Colonic mucosa (tissue), 4 donors: ENCODE measurements at regions not wholly inside any gene's neighbourhood (a gene's known extent, or its start where the extent isn't known, plus 50 kb on each side); places are given as distances from the start of the nearest gene placed in this dataset.

Experiments used
- DNase-seq: peaks from one replicate; pipeline ENCODE4 v3.0.0-alpha.2; 2020
- H3K27ac ChIP-seq: fragments of 200-600 bp; one replicate; pipeline ENCODE4 v1.8.0; 2021
- H3K27me3 ChIP-seq: fragments of 200-600 bp; one replicate; pipeline ENCODE4 v1.8.0; 2021
- H3K36me3 ChIP-seq: fragments of 200-600 bp; one replicate; pipeline ENCODE4 v1.8.0; 2021
- H3K4me1 ChIP-seq: fragments of 200-600 bp; one replicate; pipeline ENCODE4 v1.8.0; 2021; ENCODE audit warnings: mild to moderate bottlenecking
- H3K4me3 ChIP-seq: fragments of 200-600 bp; one replicate; pipeline ENCODE4 v1.8.0; 2021
- H3K9ac ChIP-seq, 2 donors: one replicate each; pipeline ENCODE4 v1.7.0; 2013; ENCODE audit warnings: control low read depth in 2 of 2, low read depth in 2 of 2, low read length in 2 of 2
- H3K9me3 ChIP-seq: fragments of 200-600 bp; one replicate; pipeline ENCODE4 v1.8.0; 2021
- intact Hi-C: fragments of 100-400 bp; cut with DNase I; formaldehyde crosslinking; loops from one replicate; pipeline ENCODE4 v1.14.1; 2022
- TF ChIP-seq, protein P1 (sequence below): fragments of 200-600 bp; IDR thresholded peaks from one replicate; pipeline ENCODE4 v1.8.0; 2022; ENCODE audit warnings: antibody characterized with exemption, mild to moderate bottlenecking
- donor health status: healthy.
- donor health status: DM: no; HTN: no; CAD: no.
- donor health status: DM: no; HTN: no; CAD: no.

DNA sequence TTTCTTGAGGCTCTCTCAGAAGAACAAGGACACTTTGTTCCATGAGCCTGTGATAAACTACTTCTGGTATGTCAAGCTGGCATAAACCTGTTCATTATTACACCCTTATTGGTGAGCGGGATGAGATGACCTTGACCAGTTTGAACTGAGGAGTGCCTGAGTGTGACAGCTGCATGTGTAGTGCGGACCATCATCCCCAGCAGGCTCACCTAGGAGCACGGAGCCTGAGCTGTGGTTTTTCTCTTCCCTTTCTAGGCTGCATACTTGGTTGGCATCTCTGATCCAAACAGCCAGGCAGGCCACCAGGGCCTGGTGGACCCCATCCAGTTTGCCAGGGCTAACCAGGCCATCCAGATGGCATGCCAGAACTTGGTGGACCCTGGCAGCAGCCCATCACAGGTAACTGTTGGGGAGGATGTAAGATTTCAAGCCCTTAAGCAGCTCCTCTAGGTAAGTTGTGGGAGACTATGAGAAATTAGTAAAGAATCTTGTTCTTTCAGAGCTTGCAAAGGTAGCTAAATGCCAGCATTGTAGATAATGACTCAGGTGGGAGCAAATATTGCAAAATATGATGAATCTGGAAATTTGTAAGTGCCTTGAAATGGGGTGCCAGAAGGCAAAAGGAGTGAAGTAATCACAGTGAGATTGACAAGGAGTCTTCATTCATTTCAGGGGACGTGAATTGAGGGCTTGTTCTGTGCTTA is 288.9 kb upstream of the TPM1 start:
- intact Hi-C loops: no loop called here

DNA sequence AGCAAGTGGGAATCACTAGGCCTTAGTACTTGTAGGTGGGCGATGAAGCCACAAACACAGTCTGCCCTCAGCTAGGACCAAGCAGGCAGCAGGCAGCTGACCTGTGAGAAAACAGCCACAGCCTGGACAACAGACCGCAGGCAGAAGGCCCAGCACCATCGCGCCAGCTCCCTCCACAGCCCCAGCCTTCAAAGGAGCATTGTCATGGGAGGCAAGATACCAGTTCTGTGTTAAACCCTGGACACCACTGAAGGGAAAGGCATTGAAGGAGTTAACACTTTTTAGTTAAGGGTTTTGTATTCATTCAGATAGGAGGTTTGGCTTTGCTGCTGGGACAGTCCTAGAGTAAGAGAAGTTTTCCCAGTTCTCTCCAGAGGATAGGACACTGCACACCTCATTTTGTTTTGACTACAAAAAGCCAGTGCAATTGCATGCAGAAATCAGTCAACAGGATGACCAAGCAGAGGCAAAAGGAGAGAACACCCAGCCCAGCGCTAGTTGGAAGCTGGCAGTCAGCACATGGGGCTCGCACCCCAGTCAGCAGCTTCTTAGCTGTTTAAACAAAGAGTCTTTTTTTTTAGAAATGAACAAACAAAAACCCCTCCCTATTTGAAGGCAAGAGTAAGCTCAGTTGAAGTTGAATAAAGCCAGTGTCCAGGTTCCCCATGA is 286.1 kb upstream of the TPM1 start:
- Histone ChIP-seq H3K27me3 (no peaks in the 10 kb centered on the region), H3K4me1 (no peaks in the 10 kb centered on the region), H3K9me3 (no peaks in the 10 kb centered on the region), H3K27ac (no peak overlapping the region), H3K36me3 (no peaks in the 10 kb centered on the region), H3K9ac (no peak overlapping the region), H3K4me3 (no peak overlapping the region)
- intact Hi-C loops: no loop called here
- DNase-seq: no peak
- TF ChIP-seq, protein P1, sequence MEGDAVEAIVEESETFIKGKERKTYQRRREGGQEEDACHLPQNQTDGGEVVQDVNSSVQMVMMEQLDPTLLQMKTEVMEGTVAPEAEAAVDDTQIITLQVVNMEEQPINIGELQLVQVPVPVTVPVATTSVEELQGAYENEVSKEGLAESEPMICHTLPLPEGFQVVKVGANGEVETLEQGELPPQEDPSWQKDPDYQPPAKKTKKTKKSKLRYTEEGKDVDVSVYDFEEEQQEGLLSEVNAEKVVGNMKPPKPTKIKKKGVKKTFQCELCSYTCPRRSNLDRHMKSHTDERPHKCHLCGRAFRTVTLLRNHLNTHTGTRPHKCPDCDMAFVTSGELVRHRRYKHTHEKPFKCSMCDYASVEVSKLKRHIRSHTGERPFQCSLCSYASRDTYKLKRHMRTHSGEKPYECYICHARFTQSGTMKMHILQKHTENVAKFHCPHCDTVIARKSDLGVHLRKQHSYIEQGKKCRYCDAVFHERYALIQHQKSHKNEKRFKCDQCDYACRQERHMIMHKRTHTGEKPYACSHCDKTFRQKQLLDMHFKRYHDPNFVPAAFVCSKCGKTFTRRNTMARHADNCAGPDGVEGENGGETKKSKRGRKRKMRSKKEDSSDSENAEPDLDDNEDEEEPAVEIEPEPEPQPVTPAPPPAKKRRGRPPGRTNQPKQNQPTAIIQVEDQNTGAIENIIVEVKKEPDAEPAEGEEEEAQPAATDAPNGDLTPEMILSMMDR: no peak

More for the DNA sequence above, 288.9 kb upstream of the TPM1 start:
- Histone ChIP-seq H3K27ac (no peak overlapping the region), H3K4me1 (no peaks in the 10 kb centered on the region), H3K9me3 (no peaks in the 10 kb centered on the region), H3K4me3 (no peak overlapping the region), H3K9ac (no peak overlapping the region), H3K27me3 (no peaks in the 10 kb centered on the region), H3K36me3 (no peaks in the 10 kb centered on the region)
- TF ChIP-seq, protein P1: no peak
- no peak for DNase-seq

DNA sequence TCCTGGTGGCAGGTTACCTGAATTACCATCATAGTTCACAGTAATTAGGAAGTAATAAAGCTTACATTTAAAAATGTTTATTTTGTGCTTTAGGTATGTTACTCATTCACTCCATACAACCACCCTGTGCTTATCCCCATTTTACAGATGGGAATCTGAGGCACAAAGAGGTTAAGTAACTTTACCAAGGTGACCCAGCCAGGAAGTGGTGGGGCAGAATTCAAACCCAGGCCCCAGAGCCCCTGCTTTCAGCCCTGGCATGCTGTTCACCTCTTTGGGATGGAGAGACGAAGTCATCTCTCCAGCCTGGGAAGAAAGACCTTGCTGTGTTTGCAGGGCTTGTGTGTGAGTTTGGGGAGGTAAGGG is 285.6 kb upstream of the TPM1 start:
- Histone ChIP-seq H3K9me3 (no peaks in the 10 kb centered on the region), H3K27me3 (no peaks in the 10 kb centered on the region), H3K4me3 (no peak overlapping the region), H3K36me3 (no peaks in the 10 kb centered on the region), H3K4me1 (no peaks in the 10 kb centered on the region), H3K9ac (no peak overlapping the region), H3K27ac (no peak overlapping the region)
- intact Hi-C loops: no loop called here
- TF ChIP-seq, protein P1: no peak
- no peak for DNase-seq

DNA sequence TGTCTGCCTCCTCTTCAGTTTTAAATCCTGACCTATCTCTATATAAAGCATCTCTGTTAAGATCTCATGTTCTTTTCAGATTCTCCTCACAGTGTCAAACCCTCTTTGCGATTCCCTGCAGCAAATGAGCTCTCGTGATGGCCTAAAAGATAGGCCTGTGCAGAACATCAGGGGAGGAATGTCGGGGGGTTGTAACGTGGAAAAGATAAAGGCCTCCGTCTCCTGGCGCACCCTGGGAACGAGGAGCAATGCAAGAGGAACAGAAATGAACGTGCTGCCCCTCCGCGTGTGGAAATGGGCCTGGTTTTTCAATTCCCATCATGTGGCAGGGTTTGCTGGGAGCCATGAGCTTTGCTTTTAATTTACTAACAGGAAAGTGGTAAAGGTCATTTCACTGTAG is 285.0 kb upstream of the TPM1 start:
- H3K27ac ChIP-seq: no peak overlapping the region
- H3K4me1 ChIP-seq: no peaks in the 10 kb centered on the region
- peaks cover 5% of the 10 kb centered on the region for H3K36me3 ChIP-seq
- H3K4me3 ChIP-seq: no peak overlapping the region
- intact Hi-C loops: no loop called here
- no peaks in the 10 kb centered on the region for H3K9me3 ChIP-seq
- no peak overlapping the region for H3K9ac ChIP-seq
- no peak for DNase-seq
- TF ChIP-seq, protein P1: no peak
- no peaks in the 10 kb centered on the region for H3K27me3 ChIP-seq

DNA sequence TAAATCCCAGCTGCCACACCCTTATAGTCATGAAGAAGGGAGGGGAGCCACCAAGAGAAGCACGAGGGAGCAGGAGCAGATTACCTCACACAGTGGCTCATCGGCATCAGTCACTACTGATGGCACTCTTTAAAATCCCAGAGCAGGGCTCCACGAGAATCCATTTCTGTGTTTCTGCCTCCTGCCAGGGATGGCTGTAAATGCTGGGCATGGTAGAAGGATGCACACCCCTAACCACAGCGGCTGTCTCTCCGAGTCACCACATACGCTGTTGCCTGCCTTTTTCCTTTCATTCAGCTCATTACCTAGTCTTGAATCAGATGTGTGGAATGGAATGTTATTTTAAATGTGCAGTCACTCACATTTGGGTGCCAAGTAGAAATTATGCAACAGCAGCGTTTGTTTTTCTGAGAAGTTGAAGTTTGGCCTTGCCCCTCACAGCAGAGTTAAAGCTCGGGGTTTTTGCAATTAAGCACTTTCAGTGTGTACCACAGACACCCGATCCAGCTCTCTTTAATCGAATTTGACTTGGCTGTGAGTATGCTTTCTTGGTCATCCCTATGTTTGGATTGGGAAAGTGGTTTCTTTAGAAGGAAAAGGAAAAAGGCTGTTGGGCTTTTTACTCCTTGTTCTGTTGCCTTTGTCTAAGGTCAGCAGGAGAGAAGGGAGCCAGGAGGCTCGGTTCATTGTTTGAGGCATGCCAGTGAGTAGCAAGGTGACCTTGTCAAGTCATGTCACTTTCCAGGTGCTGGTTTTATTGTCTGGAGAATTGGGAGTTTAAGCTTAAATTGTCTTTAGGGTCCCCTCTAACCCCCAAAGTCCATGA is 284.2 kb upstream of the TPM1 start:
- TF ChIP-seq, protein P1: no peak
- H3K9ac ChIP-seq: no peak overlapping the region
- intact Hi-C loops: no loop called here
- no peaks in the 10 kb centered on the region for H3K9me3 ChIP-seq
- H3K4me3 ChIP-seq: no peak overlapping the region
- H3K27me3 ChIP-seq: no peaks in the 10 kb centered on the region
- H3K36me3 ChIP-seq: peaks cover 9% of the 10 kb centered on the region
- no peak for DNase-seq
- no peaks in the 10 kb centered on the region for H3K4me1 ChIP-seq
- no peak overlapping the region for H3K27ac ChIP-seq
